GM10266 (cell line): ENCODE measurements at regions not wholly inside any gene's neighbourhood (a gene's known extent, or its start where the extent isn't known, plus 50 kb on each side); places are given as distances from the start of the nearest gene placed in this dataset.

ENCODE experiments used
- DNase-seq: peaks from one replicate; pipeline ENCODE4 v3.0.0; 2012; ENCODE audit errors: extremely low spot score
- TF ChIP-seq, protein P1 (sequence below): IDR thresholded peaks from 2 replicates; pipeline ENCODE4 v1.5.1; 2012; ENCODE audit warnings: mild to moderate bottlenecking, low read depth; ENCODE audit not compliant: control insufficient read depth, insufficient read depth; ENCODE audit errors: missing control alignments

- TF ChIP-seq, protein P1, sequence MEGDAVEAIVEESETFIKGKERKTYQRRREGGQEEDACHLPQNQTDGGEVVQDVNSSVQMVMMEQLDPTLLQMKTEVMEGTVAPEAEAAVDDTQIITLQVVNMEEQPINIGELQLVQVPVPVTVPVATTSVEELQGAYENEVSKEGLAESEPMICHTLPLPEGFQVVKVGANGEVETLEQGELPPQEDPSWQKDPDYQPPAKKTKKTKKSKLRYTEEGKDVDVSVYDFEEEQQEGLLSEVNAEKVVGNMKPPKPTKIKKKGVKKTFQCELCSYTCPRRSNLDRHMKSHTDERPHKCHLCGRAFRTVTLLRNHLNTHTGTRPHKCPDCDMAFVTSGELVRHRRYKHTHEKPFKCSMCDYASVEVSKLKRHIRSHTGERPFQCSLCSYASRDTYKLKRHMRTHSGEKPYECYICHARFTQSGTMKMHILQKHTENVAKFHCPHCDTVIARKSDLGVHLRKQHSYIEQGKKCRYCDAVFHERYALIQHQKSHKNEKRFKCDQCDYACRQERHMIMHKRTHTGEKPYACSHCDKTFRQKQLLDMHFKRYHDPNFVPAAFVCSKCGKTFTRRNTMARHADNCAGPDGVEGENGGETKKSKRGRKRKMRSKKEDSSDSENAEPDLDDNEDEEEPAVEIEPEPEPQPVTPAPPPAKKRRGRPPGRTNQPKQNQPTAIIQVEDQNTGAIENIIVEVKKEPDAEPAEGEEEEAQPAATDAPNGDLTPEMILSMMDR = no peak
- DNase-seq = no peak
Measured at GRCh38 chrY:7463196-7463595, 551.6 kb upstream of the AMELY start.

- no peak for DNase-seq
- TF ChIP-seq, protein P1 = no peak
Measured at GRCh38 chrY:7462657-7463056, 551.1 kb upstream of the AMELY start.

DNA sequence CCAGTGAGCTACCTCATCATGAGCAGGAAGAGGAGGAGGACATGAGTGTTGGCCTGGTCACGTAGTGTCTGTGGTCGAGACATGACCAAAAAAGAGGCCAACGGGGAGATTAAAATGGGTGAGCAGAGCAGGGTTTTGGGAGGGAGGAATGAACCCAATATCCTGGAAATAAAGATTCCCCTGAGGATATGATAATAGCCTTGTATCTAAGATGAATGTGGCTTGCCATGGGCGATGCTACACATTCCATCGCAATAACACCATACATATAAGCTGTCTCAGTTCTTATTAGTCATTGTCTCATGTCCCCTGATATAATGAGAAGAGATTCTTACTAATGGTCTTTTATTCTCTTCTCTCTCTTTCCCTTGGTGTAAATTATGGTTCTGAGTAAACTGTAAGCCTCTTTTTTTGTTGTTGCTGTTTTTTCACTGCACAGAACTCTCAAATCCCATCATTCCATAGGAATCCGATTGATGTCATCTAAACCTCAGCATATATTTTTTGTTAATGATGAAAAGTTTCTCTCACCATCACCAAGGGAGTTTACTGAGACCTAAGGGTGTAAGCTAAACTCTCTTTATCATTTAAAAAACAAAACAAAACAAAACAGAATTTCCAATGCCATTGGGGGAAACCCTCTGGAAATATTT, 550.4 kb upstream of the AMELY start:
- TF ChIP-seq, protein P1 = no peak
- DNase-seq = no peak

DNA sequence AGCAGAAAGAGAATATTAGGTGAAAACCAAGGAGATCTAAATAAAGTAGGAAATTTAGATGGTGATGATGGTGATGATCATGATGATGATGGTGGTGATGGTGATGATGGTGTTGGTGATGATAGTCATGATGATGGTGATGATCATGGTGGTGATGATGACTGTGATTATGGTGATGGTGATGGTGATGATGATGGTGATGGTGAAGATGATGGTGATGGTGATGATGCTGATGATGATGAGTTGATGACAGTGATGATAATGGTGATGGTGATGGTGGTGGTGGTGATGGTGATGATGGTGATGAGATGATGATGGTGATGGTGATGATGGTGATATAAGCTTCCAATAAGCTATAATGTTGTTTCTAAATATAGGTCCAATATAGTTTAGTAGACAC, 548.2 kb upstream of the AMELY start:
- TF ChIP-seq, protein P1 = no peak
- no peak for DNase-seq

DNA sequence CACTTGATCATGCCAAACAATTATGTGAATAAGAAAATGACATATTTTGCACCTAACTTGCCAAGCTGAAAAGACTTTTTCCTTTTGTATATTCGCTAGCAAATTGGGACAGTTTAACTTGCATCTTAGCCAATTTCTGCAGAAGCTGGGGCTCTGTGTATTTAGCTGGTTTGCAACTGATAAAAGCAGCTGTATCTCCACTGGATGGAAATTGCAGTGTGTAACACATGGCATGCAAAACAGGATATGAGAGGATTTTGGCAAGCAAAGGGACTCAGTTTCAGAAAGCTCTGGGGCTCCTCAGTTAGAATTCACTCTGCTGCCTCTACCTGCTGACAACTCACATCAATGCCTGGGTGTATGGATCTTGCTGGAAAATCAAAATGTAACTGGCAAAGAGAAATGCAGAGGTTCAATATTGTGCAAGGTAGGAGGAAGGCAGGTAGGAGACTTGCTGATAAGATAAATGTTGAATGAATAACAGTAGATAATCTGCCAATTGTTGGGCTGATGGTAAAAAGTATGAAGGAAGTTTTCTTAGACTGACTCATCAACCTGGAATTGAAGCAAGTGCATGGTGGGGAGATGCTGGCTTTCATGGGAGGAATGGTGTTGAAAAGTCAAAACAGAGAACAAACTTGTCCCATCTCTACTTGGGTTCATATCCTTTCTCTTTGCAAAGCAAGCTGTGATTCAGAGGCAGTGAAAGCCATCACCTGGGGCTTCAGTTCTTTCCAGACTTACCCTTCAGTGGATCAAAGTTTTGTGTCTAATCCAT, 546.9 kb upstream of the AMELY start:
- no peak for DNase-seq
- TF ChIP-seq, protein P1 = no peak

DNA sequence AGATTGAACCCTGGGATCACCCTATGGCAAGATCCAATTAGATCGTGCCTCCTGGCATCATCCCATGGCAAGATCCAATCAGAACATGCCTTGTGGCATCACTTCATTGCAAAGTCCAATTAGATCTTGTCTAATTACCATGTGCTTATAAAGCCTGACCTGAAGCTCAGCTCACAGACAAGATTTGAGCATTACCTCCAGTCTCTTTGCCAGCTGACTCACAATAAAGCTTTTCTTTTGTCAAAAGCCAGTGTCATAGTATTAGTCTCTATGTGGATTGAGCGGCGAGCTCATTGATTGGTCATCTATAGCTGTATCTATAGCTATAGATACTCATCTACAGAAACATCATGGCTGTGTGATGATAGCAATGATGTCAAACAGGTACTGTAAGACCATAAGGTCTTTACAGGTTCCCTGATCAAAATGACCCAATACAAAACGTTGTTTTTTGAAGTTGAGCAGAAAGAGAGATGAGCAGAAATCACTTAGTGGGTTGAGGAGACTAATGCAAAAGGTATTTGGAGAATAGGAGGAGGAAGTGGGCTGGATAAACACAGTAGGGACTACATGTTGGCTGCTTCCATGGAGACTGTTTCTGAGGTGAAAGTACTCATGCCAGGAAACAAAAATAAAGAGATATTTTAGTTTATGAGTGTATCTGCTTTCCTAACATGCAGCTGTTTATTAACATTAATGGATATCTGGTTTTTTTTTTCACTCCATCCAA, 545.9 kb upstream of the AMELY start:
- no peak for DNase-seq
- TF ChIP-seq, protein P1 = no peak
